NCI-H524 treated with DMSO at 0.1 percent for 48 hours (cell line): ENCODE measurements at regions not wholly inside any gene's neighbourhood (a gene's known extent, or its start where the extent isn't known, plus 50 kb on each side); places are given as distances from the start of the nearest gene placed in this dataset.
"Not testable (repeated sequence)": the region's sequence is repeated elsewhere in the genome, so short reads cannot be mapped to it uniquely, and the experiment has no call there.

Source experiments
- DNase-seq: peaks from one replicate; lab custom pipeline; 2025; lab: John Stamatoyannopoulos, UW

DNA sequence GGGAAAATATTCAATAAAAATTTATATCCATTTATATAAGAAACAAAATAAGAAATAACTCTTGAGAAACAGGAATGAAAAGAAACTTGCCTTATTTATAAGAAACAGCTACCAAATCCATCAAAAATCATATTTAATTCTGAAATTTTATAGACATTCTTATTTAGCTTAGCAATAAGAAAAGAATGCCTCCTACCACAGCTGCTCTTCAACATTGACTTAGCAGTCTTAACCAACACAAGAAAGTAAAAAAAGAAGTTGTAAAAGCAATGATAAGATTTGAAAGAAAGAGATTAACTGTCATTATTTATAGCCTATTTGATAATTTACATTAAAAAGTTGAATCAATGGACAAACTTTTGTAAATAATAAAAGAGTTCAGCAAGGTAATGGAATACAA, 212.8 kb downstream of the ZNF365 start:
- DNase-seq = no peak

DNA sequence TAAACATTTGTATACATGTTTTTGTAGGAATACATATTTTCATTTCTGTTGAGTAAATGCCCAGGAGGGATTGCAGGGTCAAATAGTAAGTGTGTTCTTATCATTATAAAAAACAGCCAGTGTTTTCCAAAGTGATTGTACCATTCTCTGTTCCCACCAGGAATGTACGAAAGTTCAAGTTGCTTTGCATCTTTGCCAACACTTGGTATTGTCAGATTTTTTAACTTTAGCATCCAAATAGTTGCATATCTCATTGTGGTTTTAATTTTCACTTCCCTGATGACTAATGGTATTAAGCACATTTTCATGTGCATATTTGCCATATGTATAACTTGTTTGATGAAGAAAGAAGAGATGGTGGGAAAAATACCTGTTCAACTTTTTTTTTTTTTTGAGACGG, 213.9 kb downstream of the ZNF365 start:
- DNase-seq = no peak

DNA sequence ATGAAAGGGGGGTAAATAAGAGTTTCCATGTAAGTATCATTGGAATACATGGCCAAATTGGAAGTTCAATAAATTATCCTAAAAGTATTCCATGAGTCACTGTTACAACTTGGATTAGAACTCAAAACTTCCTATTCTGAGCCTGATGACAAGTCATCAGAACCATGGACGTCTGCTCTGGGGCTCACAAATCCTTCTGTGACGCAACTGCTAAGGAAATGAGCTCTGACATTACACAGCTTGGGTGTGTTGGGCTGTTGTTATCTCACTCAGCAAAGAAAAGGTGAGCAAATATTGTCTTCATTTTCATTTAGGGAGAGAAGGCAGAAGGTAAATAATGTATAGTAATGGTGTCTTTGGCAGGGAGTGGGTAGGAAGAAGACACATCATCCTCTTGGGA, 214.8 kb upstream of the ADO start:
- DNase-seq = no peak

- DNase-seq = no peak
Measured at GRCh38 chr10:62590306-62590705, 214.2 kb upstream of the ADO start.

GRCh38 chr10:62594093-62594520, 210.4 kb upstream of the ADO start:
- no peak for DNase-seq

GRCh38 chr10:62597226-62597625, 207.3 kb upstream of the ADO start:
- no peak for DNase-seq

GRCh38 chr10:62599161-62599560, 205.4 kb upstream of the ADO start:
- DNase-seq = no peak

DNA sequence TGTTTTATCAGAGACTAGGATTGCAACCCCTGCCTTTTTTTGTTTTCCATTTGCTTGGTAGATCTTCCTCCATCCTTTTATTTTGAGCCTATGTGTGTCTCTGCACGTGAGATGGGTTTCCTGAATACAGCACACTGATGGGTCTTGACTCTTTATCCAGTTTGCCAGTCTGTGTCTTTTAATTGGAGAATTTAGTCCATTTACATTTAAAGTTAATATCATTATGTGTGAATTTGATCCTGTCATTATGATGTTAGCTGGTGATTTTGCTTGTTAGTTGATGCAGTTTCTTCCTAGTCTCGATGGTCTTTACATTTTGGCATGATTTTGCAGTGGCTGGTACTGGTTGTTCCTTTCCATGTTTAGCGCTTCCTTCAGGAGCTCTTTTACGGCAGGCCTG, 198.0 kb upstream of the ADO start:
- not testable (repeated sequence) for DNase-seq

- DNase-seq = not testable (repeated sequence)
Measured at GRCh38 chr10:62608189-62608875, 196.2 kb upstream of the ADO start.

DNA sequence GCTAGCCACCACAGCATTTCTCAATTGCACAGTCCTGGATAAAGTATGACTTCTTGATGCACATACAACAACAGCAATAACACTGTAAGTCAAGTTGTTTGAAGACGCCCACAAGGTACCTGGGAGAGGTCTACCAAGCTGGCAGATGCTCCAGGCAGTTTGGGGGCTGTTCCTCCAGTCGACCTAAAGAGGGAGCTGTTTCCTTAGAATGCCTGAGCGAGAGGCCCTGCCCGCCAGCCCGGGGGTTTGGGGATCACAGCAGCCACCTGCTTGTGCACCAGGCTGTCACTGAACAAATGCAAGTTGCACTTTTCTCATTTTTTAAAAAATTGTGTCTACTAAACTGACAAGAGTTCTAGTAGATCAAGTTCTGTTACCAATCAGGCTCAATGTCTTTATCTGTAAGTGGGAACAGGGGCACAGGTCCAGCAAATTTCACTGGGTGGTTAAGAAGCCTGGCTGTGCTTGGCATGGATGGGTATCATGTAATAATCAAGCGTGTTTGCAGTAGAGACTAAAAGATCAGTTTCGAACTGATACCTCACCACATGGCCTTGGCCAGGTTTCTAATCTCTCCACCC, 193.8 kb upstream of the ADO start:
- DNase-seq = no peak

DNA sequence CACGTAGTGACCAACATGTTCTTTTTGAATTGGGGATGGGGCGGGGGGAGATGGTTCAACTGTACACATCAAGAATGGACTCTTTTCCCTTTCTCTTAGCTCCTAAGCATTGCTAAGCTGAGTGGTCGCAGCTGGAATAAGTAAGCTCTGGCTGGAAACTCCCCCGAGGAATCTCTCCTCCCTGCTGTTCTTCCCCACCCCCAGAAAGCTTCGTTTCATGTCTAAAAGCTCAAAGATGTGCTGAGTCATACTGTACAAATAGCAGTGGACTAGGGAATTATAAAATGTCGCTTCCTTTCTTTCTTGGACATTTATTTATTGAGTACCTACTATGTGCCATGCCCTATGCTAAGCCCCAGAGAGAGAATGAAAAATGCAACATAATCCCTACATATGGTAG, 191.1 kb upstream of the ADO start:
- DNase-seq = no peak

DNA sequence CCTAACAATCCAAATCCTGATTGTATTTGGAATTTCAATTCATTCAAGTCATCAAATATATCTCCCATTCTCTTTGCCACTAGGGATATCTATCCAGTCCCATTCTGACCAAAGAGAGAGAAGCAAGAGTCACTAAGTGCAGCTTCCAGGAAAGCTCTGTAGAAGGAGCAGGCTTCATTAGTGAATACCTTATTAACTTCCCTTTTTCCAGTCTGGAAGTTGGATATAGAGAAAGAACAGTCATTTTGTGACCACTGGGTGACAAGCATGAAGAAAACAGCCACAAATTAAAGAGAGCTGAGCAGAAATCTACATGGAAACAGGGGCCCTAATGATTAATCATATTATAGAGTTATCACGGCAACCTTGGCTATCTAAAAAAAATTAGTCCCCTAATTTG, 190.7 kb upstream of the ADO start:
- no peak for DNase-seq

DNA sequence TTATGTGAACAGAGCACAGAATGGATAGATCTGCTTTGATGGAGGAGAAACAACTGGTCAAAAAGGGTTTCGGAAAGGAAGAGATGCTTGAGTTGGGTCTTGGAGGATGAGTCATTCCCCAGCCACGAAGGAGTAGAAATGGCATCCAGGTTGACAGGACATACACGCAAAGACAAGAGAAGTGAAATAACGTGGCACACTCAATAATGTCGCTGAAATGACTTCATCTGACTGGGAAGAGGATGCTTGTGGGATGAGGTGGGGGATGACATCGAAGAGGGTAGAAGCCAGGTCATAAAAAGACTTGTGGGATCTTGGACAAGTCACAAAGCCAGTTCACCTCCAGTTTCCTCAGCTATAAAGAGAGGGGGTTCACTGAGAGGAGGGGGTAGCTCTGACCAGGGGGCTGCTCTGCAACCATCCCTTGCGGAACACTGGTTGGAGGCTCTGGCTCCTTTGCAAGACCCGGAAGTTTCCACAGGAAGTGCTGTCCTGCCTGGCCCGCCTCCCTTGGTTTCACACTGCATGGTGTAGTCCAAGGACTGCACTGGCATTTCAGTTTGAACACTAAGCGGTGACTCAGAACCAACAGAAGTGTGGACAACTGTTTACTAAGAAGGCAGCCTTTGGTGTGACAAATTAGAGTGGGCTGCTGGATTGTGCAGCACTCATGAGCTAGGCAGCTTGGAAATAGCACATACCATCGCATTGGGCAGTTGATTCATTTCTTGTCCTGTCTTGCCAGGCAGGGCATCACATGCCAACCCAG, 189.9 kb upstream of the ADO start:
- DNase-seq = no peak

- no peak for DNase-seq
Measured at GRCh38 chr10:62616885-62617590, 187.5 kb upstream of the ADO start.

DNA sequence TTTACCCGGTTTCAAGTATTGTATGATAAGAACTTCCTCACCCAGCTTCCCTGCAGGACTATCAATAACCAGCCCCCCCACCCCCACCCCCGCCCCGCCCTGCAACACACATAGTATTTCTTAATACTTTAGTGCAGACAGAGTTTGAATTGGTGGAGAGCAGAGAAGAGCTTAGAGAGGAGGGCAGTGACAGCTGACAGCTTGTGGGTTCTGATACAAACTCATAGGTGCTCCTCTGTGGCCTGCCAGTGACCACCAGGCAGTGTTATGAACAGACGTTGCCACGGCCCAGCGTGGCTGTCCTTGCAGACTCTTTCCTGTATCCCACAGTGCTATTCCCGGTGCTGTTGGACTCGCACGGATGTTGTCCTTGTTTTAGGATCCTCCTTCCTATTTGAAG, 186.9 kb upstream of the ADO start:
- no peak for DNase-seq

GRCh38 chr10:62618054-62618453, 186.5 kb upstream of the ADO start:
- no peak for DNase-seq

- DNase-seq = no peak
Measured at GRCh38 chr10:62618576-62619412, 185.7 kb upstream of the ADO start.

DNA sequence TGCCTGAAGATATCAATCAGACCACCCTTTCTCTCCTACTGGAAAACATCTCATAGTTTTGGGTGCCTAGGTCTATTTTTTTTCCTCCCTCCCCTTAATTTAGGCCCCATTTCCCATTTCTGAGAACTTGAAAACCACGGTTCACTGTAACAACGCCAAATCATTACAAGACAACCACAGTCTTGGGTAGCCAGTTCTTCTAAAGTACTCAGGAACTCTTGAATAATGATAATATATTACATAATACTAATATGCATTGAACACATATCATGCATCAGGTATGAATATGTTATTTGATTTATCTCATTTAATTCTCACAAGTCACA, 185.1 kb upstream of the ADO start:
- DNase-seq = no peak

- no peak for DNase-seq
Measured at GRCh38 chr10:62620491-62620890, 184.0 kb upstream of the ADO start.

DNA sequence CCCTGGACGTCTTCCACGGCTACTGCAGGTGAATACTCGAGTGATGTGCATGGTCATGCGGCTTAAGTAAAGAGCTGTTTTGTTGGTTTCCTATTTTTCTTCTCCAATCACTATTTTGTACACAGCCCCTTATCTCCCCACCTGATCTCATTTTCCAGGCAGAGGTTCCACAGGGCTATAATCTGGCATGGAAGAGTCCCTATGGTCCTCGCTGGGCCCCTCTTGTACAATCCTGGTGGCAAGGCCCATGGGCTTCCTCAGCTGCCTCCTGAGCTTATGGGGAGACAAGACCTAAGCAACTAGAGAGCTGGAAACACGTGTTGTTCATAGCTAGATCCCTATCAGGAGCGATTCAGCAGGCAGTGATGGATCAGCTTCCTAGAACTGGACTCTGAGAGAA, 181.3 kb upstream of the ADO start:
- DNase-seq = no peak

- DNase-seq = no peak
Measured at GRCh38 chr10:62625484-62625883, 179.0 kb upstream of the ADO start.

GRCh38 chr10:62626079-62626478, 178.4 kb upstream of the ADO start:
- DNase-seq = no peak
